Caco-2 (cell line): ENCODE measurements at regions not wholly inside any gene's neighbourhood (a gene's known extent, or its start where the extent isn't known, plus 50 kb on each side); places are given as distances from the start of the nearest gene placed in this dataset.
"Not testable (repeated sequence)": the region's sequence is repeated elsewhere in the genome, so short reads cannot be mapped to it uniquely, and the experiment has no call there.

Experiments used
- BruUV-seq: library from RNA; stranded (reverse); fragments of 400-500 nt; replicated peaks from 2 replicates; lab custom pipeline; 2021; lab: Mats Ljungman, UMichigan
- CTCF ChIA-PET: fragments of 300-600 bp; sonication (Branson Sonifier 250); formaldehyde crosslinking; loops from one replicate; lab custom pipeline; 2022; ENCODE audit warnings: antibody characterized with exemption; lab: Charles Lee
- POLR2A ChIA-PET: fragments of 300-600 bp; sonication (Branson Sonifier 250); formaldehyde crosslinking; loops from one replicate; lab custom pipeline; 2022; ENCODE audit warnings: antibody characterized with exemption; lab: Charles Lee
- DNase-seq, 2 experiments: peaks; one replicate each; pipeline versions ENCODE4 v3.0.0 to v3.0.0-alpha.2; 2020 to 2022
- H3K27me3 ChIP-seq: replicated peaks from 2 replicates; pipeline ENCODE4 v1.6.0; 2011; ENCODE audit warnings: low read length; ENCODE audit not compliant: control insufficient read depth, insufficient read depth
- H3K36me3 ChIP-seq: 2 replicates; pipeline ENCODE4 v1.5.1; 2011; ENCODE audit warnings: low read length; ENCODE audit not compliant: control insufficient read depth, insufficient read depth
- H3K4me1 ChIP-seq: fragments of 250-450 bp; sonication (Bioruptor Pico); 2 replicates; pipeline ENCODE4 v1.5.1; 2020; ENCODE audit warnings: mild to moderate bottlenecking
- H3K4me3 ChIP-seq: 2 replicates; pipeline ENCODE4 v1.5.1; 2011; ENCODE audit warnings: low read depth, mild to moderate bottlenecking, control low read depth, low read length
- H3K9me3 ChIP-seq: fragments of 250-450 bp; sonication (Bioruptor Pico); 2 replicates; pipeline ENCODE4 v1.5.1; 2020; ENCODE audit warnings: mild to moderate bottlenecking, moderate library complexity
- H3K27ac Mint-ChIP-seq: one replicate; pipeline ENCODE4 v1.8.0; 2022; ENCODE audit warnings: mixed read lengths; ENCODE audit not compliant: unreplicated experiment
- H3K27me3 Mint-ChIP-seq: one replicate; pipeline ENCODE4 v1.8.0; 2022; ENCODE audit warnings: mixed read lengths; ENCODE audit not compliant: insufficient read depth, unreplicated experiment
- H3K36me3 Mint-ChIP-seq: one replicate; pipeline ENCODE4 v1.8.0; 2022; ENCODE audit warnings: mild to moderate bottlenecking, mixed read lengths; ENCODE audit not compliant: insufficient read depth, unreplicated experiment
- H3K4me1 Mint-ChIP-seq: one replicate; pipeline ENCODE4 v1.8.0; 2022; ENCODE audit warnings: low read depth, mixed read lengths; ENCODE audit not compliant: unreplicated experiment
- H3K4me3 Mint-ChIP-seq: one replicate; pipeline ENCODE4 v1.8.0; 2022; ENCODE audit warnings: mild to moderate bottlenecking, moderate library complexity, mixed read lengths; ENCODE audit not compliant: unreplicated experiment
- H3K9me3 Mint-ChIP-seq: one replicate; pipeline ENCODE4 v1.8.0; 2022; ENCODE audit warnings: mixed read lengths; ENCODE audit not compliant: unreplicated experiment
- intact Hi-C: fragments of 100-400 bp; cut with micrococcal nuclease; formaldehyde crosslinking; loops from one replicate; pipeline ENCODE4 v1.10.0; 2022; ENCODE audit not compliant: unreplicated experiment
- TF ChIP-seq, protein P1 (sequence below), 2 experiments: fragments of 200-600 bp in 1 of 2; IDR thresholded peaks; 1 replicate in 1 of 2; 2 replicates in 1 of 2; pipeline versions ENCODE4 v1.5.1 to v1.8.0; 2011 to 2022; ENCODE audit warnings: antibody characterized with exemption in 1 of 2, control low read depth in 1 of 2, inconsistent platforms in 1 of 2, low read depth in 1 of 2, low read length in 1 of 2, mild to moderate bottlenecking in 1 of 2, moderate library complexity in 1 of 2; ENCODE audit not compliant: insufficient read depth in 1 of 2, severe bottlenecking in 1 of 2, unreplicated experiment in 1 of 2

DNA sequence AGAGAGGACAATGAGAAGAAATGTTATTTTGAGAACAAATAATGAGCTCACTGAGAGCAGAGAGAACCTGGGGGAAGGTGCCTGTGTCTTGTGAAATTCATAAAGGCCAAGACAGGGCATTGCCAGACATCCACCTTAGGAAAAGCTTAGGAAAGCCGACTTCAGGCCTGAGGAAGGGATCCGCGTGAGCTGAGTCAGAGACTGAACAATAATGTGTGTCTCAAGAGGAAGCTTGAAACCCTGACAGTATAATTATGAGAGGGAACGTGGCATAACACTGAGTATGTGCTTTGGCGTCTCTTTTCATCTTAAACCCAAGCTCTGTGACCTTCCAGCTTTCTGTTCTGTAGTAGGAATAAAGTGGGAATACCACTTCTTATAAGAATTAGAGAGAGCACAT lies 307.2 kb downstream of the ACTR3B start:
- Histone ChIP-seq H3K36me3 (no peaks in the 10 kb centered on the region), H3K4me1 (no peaks in the 10 kb centered on the region), H3K9me3 (no peaks in the 10 kb centered on the region), H3K27me3 (no peaks in the 10 kb centered on the region), H3K4me3 (no peak overlapping the region)
- no peak overlapping the region for H3K4me3 Mint-ChIP-seq
- H3K9me3 Mint-ChIP-seq, result peaks cover 9% of the 10 kb centered on the region
- intact Hi-C loops, result no loop called here
- TF ChIP-seq, protein P1, sequence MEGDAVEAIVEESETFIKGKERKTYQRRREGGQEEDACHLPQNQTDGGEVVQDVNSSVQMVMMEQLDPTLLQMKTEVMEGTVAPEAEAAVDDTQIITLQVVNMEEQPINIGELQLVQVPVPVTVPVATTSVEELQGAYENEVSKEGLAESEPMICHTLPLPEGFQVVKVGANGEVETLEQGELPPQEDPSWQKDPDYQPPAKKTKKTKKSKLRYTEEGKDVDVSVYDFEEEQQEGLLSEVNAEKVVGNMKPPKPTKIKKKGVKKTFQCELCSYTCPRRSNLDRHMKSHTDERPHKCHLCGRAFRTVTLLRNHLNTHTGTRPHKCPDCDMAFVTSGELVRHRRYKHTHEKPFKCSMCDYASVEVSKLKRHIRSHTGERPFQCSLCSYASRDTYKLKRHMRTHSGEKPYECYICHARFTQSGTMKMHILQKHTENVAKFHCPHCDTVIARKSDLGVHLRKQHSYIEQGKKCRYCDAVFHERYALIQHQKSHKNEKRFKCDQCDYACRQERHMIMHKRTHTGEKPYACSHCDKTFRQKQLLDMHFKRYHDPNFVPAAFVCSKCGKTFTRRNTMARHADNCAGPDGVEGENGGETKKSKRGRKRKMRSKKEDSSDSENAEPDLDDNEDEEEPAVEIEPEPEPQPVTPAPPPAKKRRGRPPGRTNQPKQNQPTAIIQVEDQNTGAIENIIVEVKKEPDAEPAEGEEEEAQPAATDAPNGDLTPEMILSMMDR (IDR thresholded peaks at IDR 0.05; ENCODE audit: insufficient read depth in 1 of 2, low read depth in 1 of 2, low read length in 1 of 2, severe bottlenecking in 1 of 2, unreplicated experiment in 1 of 2), result no peak
- peaks cover 6% of the 10 kb centered on the region for H3K4me1 Mint-ChIP-seq
- H3K27me3 Mint-ChIP-seq, result peaks cover 8% of the 10 kb centered on the region
- H3K36me3 Mint-ChIP-seq, result no peaks in the 10 kb centered on the region
- ChIA-PET CTCF (no interaction called here), POLR2A (no interaction called here)
- H3K27ac Mint-ChIP-seq, result no peak overlapping the region
- no peak for DNase-seq
- no TSS peak for BruUV-seq

DNA sequence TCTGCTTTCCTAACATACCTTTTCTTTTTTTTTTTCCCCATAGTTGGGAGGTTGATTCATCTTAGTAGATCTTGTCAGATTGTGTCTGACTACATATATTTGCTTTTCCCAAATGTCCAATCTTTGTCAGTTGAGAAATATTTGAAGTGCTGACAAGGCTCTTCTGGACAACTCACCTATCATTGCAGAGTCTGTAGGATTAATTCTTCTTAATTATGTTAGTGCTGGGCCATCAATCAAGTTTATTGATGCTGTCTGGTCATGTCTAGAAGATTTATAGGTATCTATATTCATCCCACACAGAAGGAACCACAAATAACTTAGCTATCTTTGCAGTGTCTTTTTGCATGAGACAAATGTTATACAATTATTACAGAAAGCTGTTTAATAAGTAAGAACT lies 310.6 kb downstream of the ACTR3B start:
- H3K27me3 Mint-ChIP-seq, result peaks cover 5% of the 10 kb centered on the region
- no peak overlapping the region for H3K4me3 Mint-ChIP-seq
- peaks cover 9% of the 10 kb centered on the region for H3K9me3 Mint-ChIP-seq
- no peak overlapping the region for H3K4me3 ChIP-seq
- H3K9me3 ChIP-seq, result no peaks in the 10 kb centered on the region
- H3K36me3 ChIP-seq, result no peaks in the 10 kb centered on the region
- no TSS peak for BruUV-seq
- POLR2A ChIA-PET, result no interaction called here
- H3K4me1 ChIP-seq, result no peaks in the 10 kb centered on the region
- no peak for DNase-seq
- peaks cover 6% of the 10 kb centered on the region for H3K4me1 Mint-ChIP-seq
- intact Hi-C loops, result no loop called here
- TF ChIP-seq, protein P1 (IDR thresholded peaks at IDR 0.05; ENCODE audit: insufficient read depth in 1 of 2, low read depth in 1 of 2, low read length in 1 of 2, severe bottlenecking in 1 of 2, unreplicated experiment in 1 of 2), result no peak
- H3K27ac Mint-ChIP-seq, result no peak overlapping the region
- H3K27me3 ChIP-seq, result no peaks in the 10 kb centered on the region
- CTCF ChIA-PET, result no interaction called here
- no peaks in the 10 kb centered on the region for H3K36me3 Mint-ChIP-seq

DNA sequence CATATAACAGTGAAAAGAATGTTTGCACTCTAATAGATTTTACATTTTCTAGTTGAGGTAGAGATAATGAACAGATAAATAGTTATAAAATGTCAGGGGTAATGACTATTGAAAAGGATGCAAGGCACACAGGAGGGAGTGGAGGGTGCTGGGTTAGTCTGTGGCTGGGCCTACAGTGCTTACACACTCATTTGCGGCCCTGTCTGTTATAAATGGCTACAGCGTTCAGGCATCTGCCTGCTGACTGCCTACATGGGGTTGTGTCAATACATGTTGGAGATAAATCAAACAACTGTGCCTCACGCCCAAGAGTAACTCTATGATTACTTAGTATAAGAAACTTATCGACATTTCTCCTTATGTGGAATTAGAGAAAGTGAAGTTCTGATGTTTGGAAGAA lies 313.3 kb downstream of the ACTR3B start:
- Mint-ChIP-seq H3K4me1 (peaks cover 6% of the 10 kb centered on the region), H3K36me3 (no peaks in the 10 kb centered on the region), H3K4me3 (no peak overlapping the region), H3K27me3 (peaks cover 3% of the 10 kb centered on the region), H3K9me3 (peaks cover 9% of the 10 kb centered on the region), H3K27ac (no peak overlapping the region)
- Histone ChIP-seq H3K9me3 (no peaks in the 10 kb centered on the region), H3K4me3 (no peak overlapping the region), H3K4me1 (no peaks in the 10 kb centered on the region), H3K36me3 (no peaks in the 10 kb centered on the region), H3K27me3 (no peaks in the 10 kb centered on the region)
- intact Hi-C loops, result no loop called here
- ChIA-PET CTCF (no interaction called here), POLR2A (no interaction called here)
- BruUV-seq, result no TSS peak
- TF ChIP-seq, protein P1 (IDR thresholded peaks at IDR 0.05; ENCODE audit: insufficient read depth in 1 of 2, low read depth in 1 of 2, low read length in 1 of 2, severe bottlenecking in 1 of 2, unreplicated experiment in 1 of 2), result no peak
- no peak for DNase-seq

DNA sequence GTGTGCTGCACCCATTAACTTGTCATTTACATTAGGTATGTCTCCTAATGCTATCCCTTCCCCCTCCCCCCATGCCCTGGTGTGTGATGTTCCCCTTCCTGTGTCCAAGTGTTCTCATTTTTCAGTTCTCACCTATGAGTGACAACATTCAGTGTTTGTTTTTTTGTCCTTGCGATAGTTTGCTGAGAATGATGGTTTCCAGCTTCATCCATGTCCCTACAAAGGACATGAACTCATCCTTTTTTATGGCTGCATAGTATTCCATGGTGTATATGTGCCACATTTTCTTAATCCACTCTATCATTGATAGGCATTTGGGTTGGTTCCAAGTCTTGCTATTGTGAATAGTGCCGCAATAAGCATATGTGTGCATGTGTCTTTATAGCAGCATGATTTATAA lies 316.7 kb downstream of the ACTR3B start:
- H3K27me3 Mint-ChIP-seq, H3K36me3 Mint-ChIP-seq, H3K4me3 ChIP-seq, POLR2A ChIA-PET, CTCF ChIA-PET, H3K27me3 ChIP-seq, H3K4me1 Mint-ChIP-seq, H3K9me3 Mint-ChIP-seq, DNase-seq, H3K36me3 ChIP-seq, intact Hi-C loops, H3K4me3 Mint-ChIP-seq, H3K9me3 ChIP-seq, BruUV-seq, H3K27ac Mint-ChIP-seq, H3K4me1 ChIP-seq: not testable (repeated sequence)
